Breast epithelium (tissue), 4 donors: ENCODE measurements at regions not wholly inside any gene's neighbourhood (a gene's known extent, or its start where the extent isn't known, plus 50 kb on each side); places are given as distances from the start of the nearest gene placed in this dataset.
"Not testable (repeated sequence)": the region's sequence is repeated elsewhere in the genome, so short reads cannot be mapped to it uniquely, and the experiment has no call there.

Experiments
- DNase-seq, 2 donors: peaks; one replicate each; pipeline ENCODE4 v3.0.0-alpha.2; 2019; ENCODE audit warnings: low spot score in 2 of 2
- H3K27ac ChIP-seq, 2 donors: fragments of 200-600 bp; sonication (generic) in 1 of 2; one replicate each; pipeline ENCODE4 v1.5.1; 2016 to 2019; ENCODE audit warnings: mild to moderate bottlenecking in 1 of 2
- H3K27me3 ChIP-seq, 2 donors: fragments of 200-600 bp; sonication (generic) in 1 of 2; one replicate each; pipeline versions ENCODE4 v1.5.1 to v1.6.0; 2017 to 2019; ENCODE audit warnings: control low read depth in 1 of 2, mild to moderate bottlenecking in 1 of 2
- H3K36me3 ChIP-seq: fragments of 200-600 bp; one replicate; pipeline ENCODE4 v1.5.1; 2019
- H3K4me1 ChIP-seq, 2 donors: fragments of 200-600 bp; sonication (generic); one replicate each; pipeline ENCODE4 v1.5.1; 2016 to 2019; ENCODE audit warnings: control low read depth in 1 of 2
- H3K4me3 ChIP-seq, 3 donors: fragments of 200-600 bp; sonication (generic); 1 replicate in 2 of 3; 2 replicates in 1 of 3; pipeline ENCODE4 v1.5.1; 2016 to 2019; ENCODE audit warnings: mild to moderate bottlenecking in 3 of 3, moderate library complexity in 2 of 3
- H3K9me3 ChIP-seq, 2 donors: fragments of 200-600 bp; sonication (generic) in 1 of 2; one replicate each; pipeline ENCODE4 v1.5.1; 2016 to 2019; ENCODE audit warnings: control low read depth in 1 of 2
- CTCF ChIP-seq, 3 donors: fragments of 450-650 bp; IDR thresholded peaks; one replicate each; pipeline ENCODE4 v1.5.1; 2016 to 2017; ENCODE audit warnings: antibody characterized with exemption in 3 of 3, mild to moderate bottlenecking in 3 of 3, moderate library complexity in 3 of 3
- POLR2A ChIP-seq: fragments of 450-650 bp; IDR thresholded peaks from one replicate; pipeline ENCODE4 v1.6.1; 2016; ENCODE audit warnings: antibody characterized with exemption, mild to moderate bottlenecking, moderate library complexity
- POLR2AphosphoS5 ChIP-seq, 3 donors: sonication (generic); formaldehyde crosslinking; IDR thresholded peaks; one replicate each; pipeline ENCODE4 v1.6.1; 2017; ENCODE audit warnings: antibody characterized with exemption in 3 of 3
- intact Hi-C: fragments of 100-400 bp; cut with DNase I; formaldehyde crosslinking; loops from one replicate; pipeline ENCODE4 v1.15.1; 2023; ENCODE audit warnings: low total_unique reads

- DNase-seq = no peak
- Histone ChIP-seq H3K4me3 (no peak overlapping the region), H3K9me3 (no peaks in the 10 kb centered on the region), H3K27ac (no peak overlapping the region), H3K27me3 (no peaks in the 10 kb centered on the region), H3K4me1 (no peaks in the 10 kb centered on the region), H3K36me3 (no peaks in the 10 kb centered on the region)
- TF ChIP-seq POLR2A = no peak
- intact Hi-C loops = no loop called here
These were observed 216.7 kb downstream of the TXNL1 start for GRCh38 chr18:56421647-56422046.

- H3K9me3 ChIP-seq, H3K36me3 ChIP-seq, intact Hi-C loops, H3K4me3 ChIP-seq, H3K27me3 ChIP-seq, H3K4me1 ChIP-seq, H3K27ac ChIP-seq, DNase-seq: not testable (repeated sequence)
These were observed 217.5 kb downstream of the TXNL1 start for GRCh38 chr18:56420868-56421267.

GRCh38 chr18:56414357-56414756, 224.0 kb downstream of the TXNL1 start:
- Histone ChIP-seq H3K4me1 (no peaks in the 10 kb centered on the region), H3K36me3 (no peaks in the 10 kb centered on the region), H3K27ac (no peak overlapping the region), H3K27me3 (no peaks in the 10 kb centered on the region), H3K9me3 (peaks cover 0 to 2% of the 10 kb centered on the region in 2 donors), H3K4me3 (no peak overlapping the region)
- TF ChIP-seq POLR2AphosphoS5 (IDR thresholded peaks at IDR 0.05) = no peak
- TF ChIP-seq POLR2A = no peak
- no peak for TF ChIP-seq CTCF (IDR thresholded peaks at IDR 0.05)
- intact Hi-C loops = no loop called here
- DNase-seq = no peak

GRCh38 chr18:56413862-56414261, 224.5 kb downstream of the TXNL1 start:
- intact Hi-C loops = no loop called here
- DNase-seq = no peak
- Histone ChIP-seq H3K27me3 (no peaks in the 10 kb centered on the region), H3K9me3 (peaks cover 0 to 2% of the 10 kb centered on the region in 2 donors), H3K36me3 (no peaks in the 10 kb centered on the region), H3K27ac (no peak overlapping the region), H3K4me1 (no peaks in the 10 kb centered on the region), H3K4me3 (no peak overlapping the region)
- TF ChIP-seq POLR2A (no peak), POLR2AphosphoS5 (IDR thresholded peaks at IDR 0.05) (no peak), CTCF (IDR thresholded peaks at IDR 0.05) (no peak)

GRCh38 chr18:56412951-56413350, 225.4 kb downstream of the TXNL1 start:
- intact Hi-C loops = no loop called here
- Histone ChIP-seq H3K36me3 (no peaks in the 10 kb centered on the region), H3K27me3 (no peaks in the 10 kb centered on the region), H3K4me3 (no peak overlapping the region), H3K27ac (no peak overlapping the region), H3K9me3 (peaks cover 0 to 2% of the 10 kb centered on the region in 2 donors), H3K4me1 (no peaks in the 10 kb centered on the region)
- no peak for DNase-seq
- TF ChIP-seq CTCF (IDR thresholded peaks at IDR 0.05) = no peak

GRCh38 chr18:56409736-56410135, 228.7 kb downstream of the TXNL1 start:
- peaks cover 0 to 2% of the 10 kb centered on the region in 2 donors for H3K9me3 ChIP-seq
- no peaks in the 10 kb centered on the region for H3K27me3 ChIP-seq
- intact Hi-C loops = no loop called here
- no peaks in the 10 kb centered on the region for H3K4me1 ChIP-seq
- TF ChIP-seq CTCF (IDR thresholded peaks at IDR 0.05) (no peak), POLR2AphosphoS5 (IDR thresholded peaks at IDR 0.05) (no peak), POLR2A (no peak)
- DNase-seq = no peak
- no peaks in the 10 kb centered on the region for H3K36me3 ChIP-seq
- no peak overlapping the region for H3K27ac ChIP-seq
- H3K4me3 ChIP-seq = no peak overlapping the region
